NB4 (cell line): ENCODE measurements at regions not wholly inside any gene's neighbourhood (a gene's known extent, or its start where the extent isn't known, plus 50 kb on each side); places are given as distances from the start of the nearest gene placed in this dataset.

ENCODE experiments used
- DNase-seq: peaks from one replicate; pipeline ENCODE4 v3.0.0; 2010; ENCODE audit warnings: low read depth
- H3K4me3 ChIP-seq: one replicate; pipeline ENCODE4 v1.5.1; 2011; ENCODE audit warnings: mild to moderate bottlenecking, low read depth, low read length, moderate library complexity
- CTCF ChIP-seq: IDR thresholded peaks from one replicate; pipeline ENCODE4 v1.5.1; 2012; ENCODE audit warnings: low read depth, low read length
- MAX ChIP-seq: IDR thresholded peaks from 2 replicates; pipeline ENCODE4 v1.6.1; 2011; ENCODE audit warnings: low read depth, low read length
- MYC ChIP-seq: IDR thresholded peaks from 2 replicates; pipeline ENCODE4 v1.6.1; 2011; ENCODE audit warnings: low read depth, low read length
- POLR2A ChIP-seq: IDR thresholded peaks from 2 replicates; pipeline ENCODE4 v1.6.1; 2011; ENCODE audit warnings: mild to moderate bottlenecking; ENCODE audit not compliant: insufficient read length; ENCODE audit errors: extremely low read depth

- no peak for DNase-seq
- H3K4me3 ChIP-seq, result no peak overlapping the region
- no peak for TF ChIP-seq MYC
- no peak for TF ChIP-seq MAX
- TF ChIP-seq CTCF, result no peak
- TF ChIP-seq POLR2A, result no peak
Measured at GRCh38 chr14:40452674-40453073, 1020.4 kb upstream of the FBXO33 start.

- DNase-seq, result no peak
- TF ChIP-seq MAX (no peak), CTCF (no peak), MYC (no peak), POLR2A (no peak)
- H3K4me3 ChIP-seq, result no peak overlapping the region
Measured at GRCh38 chr14:40447017-40447416, 1014.8 kb upstream of the FBXO33 start.

- TF ChIP-seq MAX (no peak), POLR2A (no peak), CTCF (no peak), MYC (no peak)
- no peak for DNase-seq
Measured at GRCh38 chr14:40445020-40445419, 1012.8 kb upstream of the FBXO33 start.

GRCh38 chr14:40436551-40436950 lies 1004.3 kb upstream of the FBXO33 start:
- no peak overlapping the region for H3K4me3 ChIP-seq
- TF ChIP-seq MAX, result no peak
- no peak for TF ChIP-seq CTCF
- DNase-seq, result no peak

More at GRCh38 chr14:40445020-40445419, 1012.8 kb upstream of the FBXO33 start:
- no peak overlapping the region for H3K4me3 ChIP-seq

GRCh38 chr14:40417777-40418401 lies 985.7 kb upstream of the FBXO33 start:
- peak; percentile 59 for DNase-seq
- H3K4me3 ChIP-seq, result no peak overlapping the region
- TF ChIP-seq POLR2A (no peak), CTCF (peak; percentile 84), MAX (no peak)

GRCh38 chr14:40416565-40416964 lies 984.3 kb upstream of the FBXO33 start:
- DNase-seq, result no peak
- no peak overlapping the region for H3K4me3 ChIP-seq
- TF ChIP-seq POLR2A, result no peak
- TF ChIP-seq MYC, result no peak
- no peak for TF ChIP-seq MAX
- TF ChIP-seq CTCF, result no peak
